ENCODE measurements at regions not wholly inside any gene's neighbourhood (a gene's known extent, or its start where the extent isn't known, plus 50 kb on each side); places are given as distances from the start of the nearest gene placed in this dataset.

- no peak for DNase-seq (ENCODE audit: low read depth)
Measured at GRCh38 chr3:177510693-177511216, 313.5 kb upstream of the TBL1XR1 start.

GRCh38 chr3:177512945-177513814, 315.9 kb upstream of the TBL1XR1 start:
- no peak for DNase-seq (ENCODE audit: low read depth)

GRCh38 chr3:177513815-177514610, 316.7 kb upstream of the TBL1XR1 start:
- no peak for DNase-seq (ENCODE audit: low read depth)

- no peak for DNase-seq (ENCODE audit: low read depth)
Measured at GRCh38 chr3:177514611-177515499, 317.6 kb upstream of the TBL1XR1 start.

- DNase-seq (ENCODE audit: low read depth) = no peak
Measured at GRCh38 chr3:177515786-177516157, 318.5 kb upstream of the TBL1XR1 start.

- DNase-seq (ENCODE audit: low read depth) = peak; percentile 97
Measured at GRCh38 chr3:177516158-177517011, 319.1 kb upstream of the TBL1XR1 start.

GRCh38 chr3:177517906-177518305, 320.6 kb upstream of the TBL1XR1 start:
- DNase-seq (ENCODE audit: low read depth) = no peak

- no peak for DNase-seq (ENCODE audit: low read depth)
Measured at GRCh38 chr3:177519588-177519987, 322.3 kb upstream of the TBL1XR1 start.

- DNase-seq (ENCODE audit: low read depth) = no peak
Measured at GRCh38 chr3:177521305-177521704, 324.0 kb upstream of the TBL1XR1 start.

- peak; percentile 29 for DNase-seq (ENCODE audit: low read depth)
Measured at GRCh38 chr3:177522051-177522450, 324.8 kb upstream of the TBL1XR1 start.

GRCh38 chr3:177523067-177523675, 325.9 kb upstream of the TBL1XR1 start:
- no peak for DNase-seq (ENCODE audit: low read depth)

- peak; percentile 42 for DNase-seq (ENCODE audit: low read depth)
Measured at GRCh38 chr3:177523872-177524438, 326.7 kb upstream of the TBL1XR1 start.

- no peak for DNase-seq (ENCODE audit: low read depth)
Measured at GRCh38 chr3:177524742-177525141, 327.5 kb upstream of the TBL1XR1 start.

- DNase-seq (ENCODE audit: low read depth) = no peak
Measured at GRCh38 chr3:177525414-177525813, 328.1 kb upstream of the TBL1XR1 start.

- peak; percentile 94 for DNase-seq (ENCODE audit: low read depth)
Measured at GRCh38 chr3:177525987-177526712, 328.9 kb upstream of the TBL1XR1 start.

GRCh38 chr3:177527182-177527581, 329.9 kb upstream of the TBL1XR1 start:
- DNase-seq (ENCODE audit: low read depth) = peak; percentile 29

GRCh38 chr3:177528306-177529070, 331.2 kb upstream of the TBL1XR1 start:
- peak; percentile 24 for DNase-seq (ENCODE audit: low read depth)

- no peak for DNase-seq (ENCODE audit: low read depth)
Measured at GRCh38 chr3:177529071-177529550, 331.8 kb upstream of the TBL1XR1 start.

Data from RPMI7951 (cell line).